B cell (primary cell): ENCODE measurements at regions not wholly inside any gene's neighbourhood (a gene's known extent, or its start where the extent isn't known, plus 50 kb on each side); places are given as distances from the start of the nearest gene placed in this dataset.

Experiments
- ATAC-seq: fragments of 200-7000 bp; cut with Tn5 transposase; one replicate; pipeline ENCODE4 v1.10.0; 2021; ENCODE audit warnings: low read depth, mild to moderate bottlenecking, moderate number of reproducible peaks, moderate library complexity
- CTCF ChIA-PET: fragments of 350-600 bp; sonication (Branson Sonifier 250); formaldehyde crosslinking; loops from one replicate; lab custom pipeline; 2021; ENCODE audit warnings: antibody characterized with exemption, inconsistent platforms; lab: Charles Lee
- POLR2A ChIA-PET: fragments of 350-600 bp; sonication (Branson Sonifier 250); formaldehyde crosslinking; loops from one replicate; lab custom pipeline; 2021; ENCODE audit warnings: antibody characterized with exemption; lab: Charles Lee
- DNase-seq: peaks from one replicate; pipeline ENCODE4 v3.0.0; 2013
- H2AFZ ChIP-seq: 2 replicates; pipeline ENCODE4 v1.6.1; 2012; ENCODE audit warnings: mild to moderate bottlenecking, low read depth, low read length; ENCODE audit not compliant: insufficient read depth, poor library complexity, severe bottlenecking
- H3K27ac ChIP-seq, 2 donors: 1 replicate in 1 of 2; 2 replicates in 1 of 2; pipeline ENCODE4 v1.5.1; 2012 to 2013; ENCODE audit warnings: low read length in 2 of 2, mild to moderate bottlenecking in 2 of 2, moderate library complexity in 1 of 2
- H3K27me3 ChIP-seq, 4 experiments: fragments of 200-600 bp in 1 of 4; sonication (generic) in 1 of 4; replicated peaks in 1 of 4; 1 replicate in 2 of 4; 2 replicates in 2 of 4; pipeline versions ENCODE4 v1.6.1 to v1.7.0; 2013 to 2016; ENCODE audit warnings: low read length in 3 of 4, mild to moderate bottlenecking in 2 of 4, mixed read lengths in 1 of 4, moderate library complexity in 1 of 4; ENCODE audit not compliant: insufficient read depth in 4 of 4, control insufficient read depth in 3 of 4; ENCODE audit errors: control extremely low read depth in 1 of 4
- H3K36me3 ChIP-seq, 2 experiments: replicated peaks in 1 of 2; 1 replicate in 1 of 2; 2 replicates in 1 of 2; pipeline versions ENCODE4 v1.6.1 to v1.7.1; 2013; ENCODE audit warnings: low read length in 1 of 2; ENCODE audit not compliant: insufficient read depth in 2 of 2, control insufficient read depth in 1 of 2; ENCODE audit errors: control extremely low read depth in 1 of 2, extremely low read depth in 1 of 2
- H3K4me1 ChIP-seq, 2 donors: fragments of 200-600 bp in 1 of 2; sonication (generic) in 1 of 2; 1 replicate in 1 of 2; 2 replicates in 1 of 2; pipeline versions ENCODE4 v1.5.1 to v1.6.1; 2013 to 2017; ENCODE audit warnings: low read length in 2 of 2; ENCODE audit not compliant: control insufficient read depth in 2 of 2, insufficient read depth in 2 of 2
- H3K4me2 ChIP-seq: replicated peaks from 2 replicates; pipeline ENCODE3; 2012; ENCODE audit warnings: mild to moderate bottlenecking, low read depth, low read length; ENCODE audit not compliant: poor library complexity, severe bottlenecking
- H3K4me3 ChIP-seq, 5 experiments: fragments of 200-600 bp in 1 of 5; sonication (generic) in 1 of 5; 1 replicate in 3 of 5; 2 replicates in 2 of 5; pipeline versions ENCODE4 v1.5.1 to v1.7.0; 2011 to 2016; ENCODE audit warnings: low read length in 4 of 5, mild to moderate bottlenecking in 4 of 5, low read depth in 2 of 5, control low read depth in 1 of 5, moderate library complexity in 1 of 5; ENCODE audit not compliant: insufficient read depth in 1 of 5; ENCODE audit errors: control extremely low read depth in 1 of 5, extremely low read depth in 1 of 5
- H3K79me2 ChIP-seq: fragments of 200-600 bp; sonication (generic); one replicate; pipeline ENCODE4 v1.6.0; 2016; ENCODE audit warnings: low read length; ENCODE audit not compliant: control insufficient read depth, insufficient read depth
- H3K9ac ChIP-seq: fragments of 200-600 bp; sonication (generic); 2 replicates; pipeline ENCODE4 v1.6.1; 2017; ENCODE audit warnings: mild to moderate bottlenecking, low read length, moderate library complexity
- H3K9me3 ChIP-seq, 3 donors: one replicate each; pipeline versions ENCODE4 v1.6.1 to v1.7.1; 2013; ENCODE audit warnings: low read length in 2 of 3; ENCODE audit not compliant: control insufficient read depth in 2 of 3, insufficient read depth in 1 of 3; ENCODE audit errors: control extremely low read depth in 1 of 3
- H4K20me1 ChIP-seq: 2 replicates; pipeline ENCODE4 v1.6.0; 2012; ENCODE audit warnings: mild to moderate bottlenecking, low read length; ENCODE audit not compliant: insufficient read depth, control insufficient read depth, poor library complexity, severe bottlenecking
- H3K27ac Mint-ChIP-seq: one replicate; pipeline ENCODE4 v1.8.0; 2021; ENCODE audit warnings: mixed read lengths
- H3K27me3 Mint-ChIP-seq: one replicate; pipeline ENCODE4 v1.8.0; 2021; ENCODE audit warnings: mixed read lengths
- H3K4me1 Mint-ChIP-seq: one replicate; pipeline ENCODE4 v1.8.0; 2021; ENCODE audit warnings: mixed read lengths
- H3K4me3 Mint-ChIP-seq: one replicate; pipeline ENCODE4 v1.8.0; 2021; ENCODE audit warnings: mixed read lengths
- H3K9me3 Mint-ChIP-seq: one replicate; pipeline ENCODE4 v1.8.0; 2022; ENCODE audit warnings: mixed read lengths; ENCODE audit not compliant: insufficient read depth
- CTCF ChIP-seq: fragments of 200-600 bp; IDR thresholded peaks from one replicate; pipeline ENCODE4 v1.8.0; 2022; ENCODE audit warnings: antibody characterized with exemption, mild to moderate bottlenecking
- EZH2 ChIP-seq: IDR thresholded peaks from 2 replicates; pipeline ENCODE4 v1.6.1; 2012; ENCODE audit warnings: borderline replicate concordance, low read depth, mild to moderate bottlenecking, moderate library complexity, low read length; ENCODE audit not compliant: insufficient read depth, poor library complexity, severe bottlenecking
- whole genome bisulfite sequencing: methylation state at CpG from one replicate; pipeline ENCODE4 v1.1.5; 2013; ENCODE audit warnings: missing lambda C conversion rate; ENCODE audit not compliant: insufficient coverage; 5-methylcytosine and 5-hydroxymethylcytosine counted together
- intact Hi-C: fragments of 100-400 bp; cut with micrococcal nuclease; formaldehyde crosslinking; loops from one replicate; pipeline ENCODE4 v1.10.0; 2022

DNA sequence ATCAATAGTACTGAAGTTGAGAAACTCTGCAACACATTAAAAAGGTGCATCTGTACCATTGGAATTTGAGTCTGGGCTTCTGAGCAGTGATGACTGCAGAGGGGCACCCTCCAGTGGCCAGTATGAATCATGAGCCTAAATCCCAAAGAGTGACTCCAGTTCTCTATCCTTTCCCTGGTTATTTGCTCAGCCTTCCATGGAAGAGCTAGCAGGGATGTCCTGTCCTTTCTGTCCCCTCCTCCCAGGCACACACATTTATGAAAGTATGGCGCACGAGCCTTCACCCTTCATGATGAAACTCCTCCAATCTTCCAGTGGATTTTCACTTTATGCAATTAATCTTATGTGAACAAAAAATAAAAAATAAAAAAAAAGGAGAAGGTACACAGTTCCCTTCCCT lies 81.0 kb downstream of the ESM1 start:
- Histone ChIP-seq H3K36me3 (no peaks in the 10 kb centered on the region), H3K79me2 (no peaks in the 10 kb centered on the region), H3K4me3 (no peak overlapping the region), H3K27ac (no peak overlapping the region), H3K9me3 (no peaks in the 10 kb centered on the region), H4K20me1 (no peaks in the 10 kb centered on the region), H3K27me3 (peaks cover 0 to 53% (median 15%) of the 10 kb centered on the region in 4 experiments), H3K4me2 (no peak overlapping the region), H2AFZ (no peak overlapping the region), H3K9ac (no peak overlapping the region), H3K4me1 (peaks cover 7 to 10% of the 10 kb centered on the region in 2 donors)
- no CpG with 5 or more reads among the region's 2 CpGs for WGBS
- Mint-ChIP-seq H3K27ac (no peak overlapping the region), H3K27me3 (peaks cover 68% of the 10 kb centered on the region), H3K9me3 (no peaks in the 10 kb centered on the region), H3K4me1 (peaks cover 10% of the 10 kb centered on the region), H3K4me3 (no peak overlapping the region)
- no peak for ATAC-seq
- ChIA-PET POLR2A (no interaction called here), CTCF (no interaction called here)
- intact Hi-C loops, result no loop called here
- no peak for DNase-seq
- TF ChIP-seq CTCF (no peak), EZH2 (no peak)

DNA sequence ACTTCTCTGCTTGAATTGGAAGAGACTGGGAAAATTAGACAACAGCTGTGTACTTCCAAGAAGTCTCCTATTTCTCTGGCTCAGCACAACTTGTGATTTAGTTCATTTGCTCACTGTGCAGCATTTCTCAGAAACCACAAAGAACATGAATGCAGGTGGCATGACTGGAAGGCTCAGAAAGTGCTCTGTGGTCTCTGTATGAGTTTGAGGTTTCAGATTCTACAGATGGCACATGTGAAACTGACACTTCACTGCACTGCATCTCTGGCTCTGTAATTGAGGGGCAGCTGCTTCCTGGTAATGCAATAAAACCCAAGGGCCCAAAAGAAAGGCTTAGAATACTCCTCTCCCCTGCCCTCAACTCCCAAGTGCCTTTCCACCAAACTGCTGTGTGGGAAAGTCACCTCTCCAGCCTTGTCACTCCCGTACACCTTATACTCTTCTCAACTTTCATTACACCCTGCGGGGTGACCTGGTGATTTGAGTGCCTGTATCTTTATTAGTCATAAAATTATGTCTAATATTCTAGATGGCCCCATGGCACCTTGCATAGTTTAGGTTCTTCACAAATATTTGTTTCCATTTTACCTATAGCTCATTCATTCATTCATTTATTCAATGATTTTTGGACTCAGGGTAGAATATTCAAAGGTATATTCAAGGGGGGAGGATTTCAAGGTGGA lies 82.5 kb downstream of the ESM1 start:
- Histone ChIP-seq H3K4me3 (no peak overlapping the region), H3K27ac (no peak overlapping the region), H3K4me1 (peaks cover 7 to 10% of the 10 kb centered on the region in 2 donors), H2AFZ (no peak overlapping the region), H3K9me3 (no peaks in the 10 kb centered on the region), H3K4me2 (peak overlapping the region; percentile 16), H3K36me3 (no peaks in the 10 kb centered on the region), H3K79me2 (no peaks in the 10 kb centered on the region), H3K9ac (no peak overlapping the region), H3K27me3 (peaks cover 0 to 57% (median 18%) of the 10 kb centered on the region in 4 experiments), H4K20me1 (no peaks in the 10 kb centered on the region)
- DNase-seq, result peak; percentile 48
- no CpG with 5 or more reads among the region's 2 CpGs for WGBS
- ATAC-seq, result peak; percentile 68
- no peaks in the 10 kb centered on the region for H3K9me3 Mint-ChIP-seq
- POLR2A ChIA-PET, result no interaction called here
- H3K27me3 Mint-ChIP-seq, result peaks cover 68% of the 10 kb centered on the region
- TF ChIP-seq CTCF (no peak), EZH2 (no peak)
- intact Hi-C loops, result no loop called here
- H3K27ac Mint-ChIP-seq, result no peak overlapping the region
- no peak overlapping the region for H3K4me3 Mint-ChIP-seq
- H3K4me1 Mint-ChIP-seq, result peaks cover 10% of the 10 kb centered on the region
- CTCF ChIA-PET, result interaction anchor here (0.9 to 1.5 kb wide), 2 partner anchors 8 to 35 kb away, joined by 4 read pairs; no protein-coding TSS in a partner anchor
